GM12873 (cell line): ENCODE measurements at regions not wholly inside any gene's neighbourhood (a gene's known extent, or its start where the extent isn't known, plus 50 kb on each side); places are given as distances from the start of the nearest gene placed in this dataset.

ENCODE experiments used
- CTCF ChIP-seq: IDR thresholded peaks from 2 replicates; pipeline ENCODE4 v1.5.1; 2012; ENCODE audit warnings: low read depth, mild to moderate bottlenecking, moderate library complexity, low read length, control low read depth; ENCODE audit not compliant: insufficient read depth; ENCODE audit errors: missing control alignments

GRCh38 chr11:70710192-70710591 lies 311.9 kb downstream of the CTTN start:
- TF ChIP-seq CTCF = no peak

- TF ChIP-seq CTCF = no peak
These were observed 312.3 kb downstream of the CTTN start for GRCh38 chr11:70710601-70711000.

GRCh38 chr11:70711095-70711910 lies 313.0 kb downstream of the CTTN start:
- TF ChIP-seq CTCF = no peak

- TF ChIP-seq CTCF = no peak
These were observed 313.5 kb downstream of the CTTN start for GRCh38 chr11:70711911-70712185.

GRCh38 chr11:70712471-70712870 lies 314.1 kb downstream of the CTTN start:
- no peak for TF ChIP-seq CTCF

GRCh38 chr11:70713086-70713835 lies 314.9 kb downstream of the CTTN start:
- TF ChIP-seq CTCF = no peak

- no peak for TF ChIP-seq CTCF
These were observed 315.8 kb downstream of the CTTN start for GRCh38 chr11:70713988-70714665.
